GM12864 (cell line): ENCODE measurements at regions not wholly inside any gene's neighbourhood (a gene's known extent, or its start where the extent isn't known, plus 50 kb on each side); places are given as distances from the start of the nearest gene placed in this dataset.

Experiments used
- DNase-seq: peaks from one replicate; pipeline ENCODE4 v3.0.0-alpha.2; 2011; ENCODE audit warnings: low read depth
- H3K4me3 ChIP-seq: 2 replicates; pipeline ENCODE4 v1.5.1; 2011; ENCODE audit warnings: mild to moderate bottlenecking, low read depth, low read length, control low read depth
- TF ChIP-seq, protein P1 (sequence below): IDR thresholded peaks from 2 replicates; pipeline ENCODE4 v1.5.1; 2011; ENCODE audit warnings: low read depth, mild to moderate bottlenecking, moderate library complexity, low read length, control low read depth, inconsistent platforms; ENCODE audit errors: missing control alignments

DNA sequence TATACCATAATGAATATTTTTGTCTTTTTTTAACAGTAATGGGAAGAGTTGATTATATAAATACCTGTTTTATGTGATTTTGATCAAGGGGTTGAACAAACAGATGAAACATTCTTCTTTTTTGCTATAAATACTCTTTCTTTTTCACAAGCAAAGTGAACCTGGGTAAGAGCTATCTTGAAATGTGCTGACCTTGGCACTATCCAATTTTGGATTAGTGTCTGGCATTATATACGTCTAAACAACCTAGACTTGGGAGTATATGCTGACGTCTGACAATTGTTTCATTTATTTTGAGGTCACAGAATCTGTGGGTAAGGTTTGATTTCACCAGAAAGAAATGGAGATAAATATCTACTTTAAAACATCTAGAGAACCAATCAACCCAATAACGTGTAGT lies 716.0 kb upstream of the STXBP6 start:
- no peak overlapping the region for H3K4me3 ChIP-seq
- no peak for DNase-seq
- TF ChIP-seq, protein P1, sequence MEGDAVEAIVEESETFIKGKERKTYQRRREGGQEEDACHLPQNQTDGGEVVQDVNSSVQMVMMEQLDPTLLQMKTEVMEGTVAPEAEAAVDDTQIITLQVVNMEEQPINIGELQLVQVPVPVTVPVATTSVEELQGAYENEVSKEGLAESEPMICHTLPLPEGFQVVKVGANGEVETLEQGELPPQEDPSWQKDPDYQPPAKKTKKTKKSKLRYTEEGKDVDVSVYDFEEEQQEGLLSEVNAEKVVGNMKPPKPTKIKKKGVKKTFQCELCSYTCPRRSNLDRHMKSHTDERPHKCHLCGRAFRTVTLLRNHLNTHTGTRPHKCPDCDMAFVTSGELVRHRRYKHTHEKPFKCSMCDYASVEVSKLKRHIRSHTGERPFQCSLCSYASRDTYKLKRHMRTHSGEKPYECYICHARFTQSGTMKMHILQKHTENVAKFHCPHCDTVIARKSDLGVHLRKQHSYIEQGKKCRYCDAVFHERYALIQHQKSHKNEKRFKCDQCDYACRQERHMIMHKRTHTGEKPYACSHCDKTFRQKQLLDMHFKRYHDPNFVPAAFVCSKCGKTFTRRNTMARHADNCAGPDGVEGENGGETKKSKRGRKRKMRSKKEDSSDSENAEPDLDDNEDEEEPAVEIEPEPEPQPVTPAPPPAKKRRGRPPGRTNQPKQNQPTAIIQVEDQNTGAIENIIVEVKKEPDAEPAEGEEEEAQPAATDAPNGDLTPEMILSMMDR: no peak

DNA sequence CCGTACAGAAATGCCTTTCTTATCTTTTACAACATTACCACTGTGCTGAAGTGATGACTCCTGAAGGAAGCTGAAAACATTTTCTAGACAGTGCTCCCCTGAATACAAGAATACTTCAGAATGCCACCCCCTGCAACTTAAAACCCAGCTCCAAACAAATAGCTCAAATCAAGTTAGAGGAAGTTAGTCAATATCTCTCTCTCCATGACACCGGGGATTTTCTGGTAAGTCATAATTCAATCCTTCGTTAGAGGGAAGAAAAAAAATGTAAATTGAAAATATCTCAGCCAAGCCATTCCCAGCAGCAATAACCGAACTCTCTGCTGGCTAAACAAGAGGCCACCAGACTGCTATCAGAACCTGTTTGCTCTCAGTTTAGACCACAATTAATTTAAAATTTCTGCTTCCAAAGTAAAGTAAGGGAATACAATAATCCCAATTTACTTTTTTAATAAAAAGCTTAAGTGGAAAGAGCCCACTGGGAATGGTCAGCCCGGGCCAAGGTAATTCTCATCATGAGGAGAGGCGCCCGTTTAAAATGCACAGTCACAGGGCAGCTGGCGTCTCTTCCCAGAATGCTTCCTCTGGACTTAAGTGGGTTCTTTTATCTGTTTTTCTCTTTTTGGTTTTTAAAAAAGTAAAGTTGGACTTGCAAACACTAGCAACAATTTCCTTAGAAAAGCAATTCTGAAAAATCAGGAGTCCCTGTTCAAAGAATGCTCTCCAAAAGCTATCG lies 710.1 kb upstream of the STXBP6 start:
- no peak for DNase-seq
- TF ChIP-seq, protein P1: no peak
- H3K4me3 ChIP-seq: no peak overlapping the region

DNA sequence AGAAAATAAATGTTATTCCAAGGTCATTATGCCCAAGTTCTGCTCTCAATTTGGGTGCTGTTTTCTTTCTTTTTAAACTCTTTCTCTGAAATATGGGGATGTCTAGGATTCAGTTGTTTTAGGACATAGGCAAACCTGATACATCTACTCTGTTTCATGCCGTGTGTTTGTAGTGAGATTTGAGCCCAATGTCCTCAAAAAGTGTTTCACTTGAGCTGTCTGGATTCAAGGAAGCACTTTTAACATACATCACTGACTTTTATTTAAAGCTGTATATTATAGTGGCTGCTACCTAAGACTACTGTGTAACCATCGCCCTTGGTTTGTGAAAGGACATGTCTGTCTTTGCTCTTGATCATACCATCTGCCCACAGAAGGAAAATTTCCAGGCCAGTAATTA lies 709.3 kb upstream of the STXBP6 start:
- DNase-seq: no peak

DNA sequence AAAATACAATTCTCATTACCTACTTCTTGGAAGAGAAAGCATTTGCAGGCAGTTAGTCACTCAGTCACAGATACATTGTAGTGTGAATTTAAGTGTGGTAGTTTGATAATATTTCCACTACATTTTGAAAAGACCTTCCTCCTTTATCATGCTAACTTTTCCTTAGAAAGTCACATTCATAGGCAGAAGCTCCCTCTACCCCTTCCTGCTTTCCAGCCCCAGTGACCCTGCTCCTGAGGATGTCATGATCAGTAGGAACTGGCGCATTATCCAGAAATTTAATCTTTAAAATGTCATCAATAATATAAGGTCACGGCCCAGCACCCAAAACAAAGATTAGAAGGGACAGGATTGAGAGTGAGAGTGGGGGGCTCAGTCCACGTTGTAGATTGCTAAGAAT lies 707.4 kb upstream of the STXBP6 start:
- no peak for DNase-seq
- TF ChIP-seq, protein P1: no peak
- H3K4me3 ChIP-seq: no peak overlapping the region

More for the DNA sequence above, 709.3 kb upstream of the STXBP6 start:
- H3K4me3 ChIP-seq: no peak overlapping the region
- TF ChIP-seq, protein P1: no peak

DNA sequence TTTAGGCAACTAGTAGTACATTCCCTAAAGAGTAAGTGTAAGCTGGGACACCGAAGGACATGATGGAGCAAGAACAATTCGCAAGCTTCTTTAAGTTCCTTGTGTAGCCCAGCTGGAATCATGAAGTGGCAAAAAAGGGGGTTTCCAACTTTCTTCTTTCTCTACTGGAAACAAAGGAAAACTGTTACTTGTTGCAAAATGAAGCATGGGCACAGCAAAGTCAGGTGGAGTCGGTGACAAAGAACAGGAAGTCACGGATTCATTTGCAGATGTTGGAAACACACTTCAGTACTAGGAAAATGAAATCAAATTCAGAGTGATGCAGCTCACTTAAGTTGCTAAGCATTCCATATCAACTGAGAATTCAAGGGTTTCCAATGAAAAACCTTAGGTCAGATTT lies 706.9 kb upstream of the STXBP6 start:
- TF ChIP-seq, protein P1: no peak
- H3K4me3 ChIP-seq: no peak overlapping the region
- DNase-seq: no peak

DNA sequence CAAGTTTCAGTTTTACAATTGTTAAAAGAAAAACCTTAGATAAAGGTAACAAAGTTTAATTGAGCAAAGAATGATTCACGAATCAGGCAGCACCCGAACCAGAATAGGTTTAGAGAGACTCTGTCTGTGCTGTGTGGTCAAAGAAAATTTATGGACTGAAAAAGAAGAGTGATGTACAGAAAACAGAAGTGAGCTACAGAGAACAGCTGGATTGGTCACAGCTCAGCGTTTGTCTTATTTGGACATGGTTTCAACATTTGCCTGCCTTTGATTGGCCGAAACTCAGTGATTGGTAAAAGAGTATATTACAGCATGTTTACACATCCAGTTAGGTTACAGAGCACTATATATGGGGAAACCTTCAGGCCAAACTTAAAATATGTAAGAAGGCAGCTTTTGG lies 703.2 kb upstream of the STXBP6 start:
- H3K4me3 ChIP-seq: no peak overlapping the region
- DNase-seq: no peak
- TF ChIP-seq, protein P1: no peak

DNA sequence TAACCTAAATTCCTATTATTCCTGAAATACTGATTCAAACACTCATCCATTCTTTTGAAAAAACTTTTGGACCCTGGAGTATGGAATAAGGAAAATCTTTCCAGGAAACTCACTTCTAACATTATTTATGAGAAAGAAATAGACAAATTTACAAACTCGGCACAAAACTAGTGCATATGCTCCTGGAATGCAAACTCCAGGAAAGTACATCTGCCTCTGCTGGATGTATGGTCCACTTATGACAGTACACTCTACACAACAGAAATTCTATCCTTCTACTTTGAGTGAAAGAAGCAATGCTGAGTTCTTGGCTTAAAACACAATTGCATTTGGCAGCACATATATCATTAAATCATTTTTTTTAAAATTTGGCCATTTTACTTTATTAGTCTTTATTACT lies 700.5 kb upstream of the STXBP6 start:
- TF ChIP-seq, protein P1: no peak
- no peak overlapping the region for H3K4me3 ChIP-seq
- DNase-seq: no peak
